Endothelial cell of umbilical vein (primary cell): ENCODE measurements at regions not wholly inside any gene's neighbourhood (a gene's known extent, or its start where the extent isn't known, plus 50 kb on each side); places are given as distances from the start of the nearest gene placed in this dataset.

Source experiments
- BruUV-seq: library from RNA; stranded (reverse); fragments of 400-500 nt; replicated peaks from 2 replicates; lab custom pipeline; 2021; lab: Mats Ljungman, UMichigan
- CTCF ChIA-PET: fragments of 300-600, 350-600 bp; sonication (Branson Sonifier 250); formaldehyde crosslinking; loops from one replicate; lab custom pipeline; 2021; ENCODE audit warnings: antibody characterized with exemption, inconsistent platforms; lab: Charles Lee
- POLR2A ChIA-PET: fragments of 300-600, 350-600 bp; sonication (Branson Sonifier 250); formaldehyde crosslinking; loops from one replicate; lab custom pipeline; 2021; ENCODE audit warnings: antibody characterized with exemption, inconsistent platforms; lab: Charles Lee
- DNase-seq: peaks from one replicate; pipeline ENCODE4 v3.0.0-alpha.2; 2011; ENCODE audit warnings: low read depth, low spot score
- FAIRE-seq: peaks from 2 replicates; lab custom pipeline; 2011; peaks lifted over from hg19 to GRCh38; lab: Jason Lieb, UNC
- H2AFZ ChIP-seq: 2 replicates; pipeline ENCODE4 v1.6.0; 2012; ENCODE audit warnings: low read depth, low read length, control low read depth, inconsistent platforms
- H3K27ac ChIP-seq: 2 replicates; pipeline ENCODE4 v1.5.1; 2011; ENCODE audit warnings: low read depth, mild to moderate bottlenecking, control low read depth, low read length, moderate library complexity; ENCODE audit not compliant: insufficient read depth
- H3K27me3 ChIP-seq, 2 experiments: 2 replicates each; pipeline versions ENCODE4 v1.6.0 to v1.6.1; 2011; ENCODE audit warnings: low read length in 2 of 2, mixed read lengths in 1 of 2; ENCODE audit not compliant: control insufficient read depth in 2 of 2, insufficient read depth in 2 of 2
- H3K36me3 ChIP-seq, 2 experiments: 2 replicates in 1 of 2; 3 replicates in 1 of 2; pipeline ENCODE4 v1.5.1; 2011; ENCODE audit warnings: low read length in 2 of 2, mild to moderate bottlenecking in 1 of 2, moderate library complexity in 1 of 2; ENCODE audit not compliant: control insufficient read depth in 2 of 2, insufficient read depth in 2 of 2; ENCODE audit errors: extremely low read depth in 1 of 2
- H3K4me1 ChIP-seq: 3 replicates; pipeline ENCODE4 v1.5.1; 2011; ENCODE audit warnings: mild to moderate bottlenecking, low read length; ENCODE audit not compliant: control insufficient read depth, insufficient read depth; ENCODE audit errors: extremely low read depth
- H3K4me2 ChIP-seq: 2 replicates; pipeline ENCODE4 v1.6.1; 2011; ENCODE audit warnings: low read length, control low read depth, mixed read lengths; ENCODE audit not compliant: insufficient read depth
- H3K4me3 ChIP-seq, 3 experiments: fragments of 200-600 bp in 1 of 3; sonication (generic), shearing (Covaris generic) in 1 of 3; replicated peaks in 1 of 3; 2 replicates each; pipeline ENCODE4 v1.5.1; 2011 to 2016; ENCODE audit warnings: control low read depth in 3 of 3, low read length in 3 of 3, mild to moderate bottlenecking in 2 of 3, inconsistent platforms in 1 of 3, low read depth in 1 of 3, moderate library complexity in 1 of 3; ENCODE audit not compliant: insufficient read depth in 1 of 3
- H3K79me2 ChIP-seq: 2 replicates; pipeline ENCODE4 v1.6.0; 2012; ENCODE audit warnings: low read length, inconsistent platforms; ENCODE audit not compliant: control insufficient read depth, insufficient read depth
- H3K9ac ChIP-seq: replicated peaks from 2 replicates; pipeline ENCODE3; 2011; ENCODE audit warnings: low read length, control low read depth; ENCODE audit not compliant: insufficient read depth; ENCODE audit errors: extremely low read depth
- H3K9me1 ChIP-seq: replicated peaks from 3 replicates; pipeline ENCODE4 v1.6.0; 2011; ENCODE audit warnings: mild to moderate bottlenecking, low read length; ENCODE audit not compliant: control insufficient read depth, insufficient read depth; ENCODE audit errors: extremely low read depth
- H3K9me3 ChIP-seq: replicated peaks from 2 replicates; pipeline ENCODE4 v1.5.1; 2012; ENCODE audit warnings: low read length, inconsistent platforms; ENCODE audit not compliant: control insufficient read depth, insufficient read depth
- H4K20me1 ChIP-seq: replicated peaks from 2 replicates; pipeline ENCODE3; 2011; ENCODE audit warnings: mild to moderate bottlenecking, low read length; ENCODE audit not compliant: control insufficient read depth, insufficient read depth; ENCODE audit errors: extremely low read depth
- EZH2 ChIP-seq: IDR thresholded peaks from 2 replicates; pipeline ENCODE4 v1.6.1; 2012; ENCODE audit warnings: borderline replicate concordance, low read depth, mild to moderate bottlenecking, moderate library complexity, low read length, inconsistent platforms; ENCODE audit not compliant: severe bottlenecking
- FOS ChIP-seq: IDR thresholded peaks from 2 replicates; pipeline ENCODE4 v1.6.1; 2011; ENCODE audit warnings: mild to moderate bottlenecking, low read length, moderate library complexity, borderline replicate concordance; ENCODE audit not compliant: insufficient read depth
- GATA2 ChIP-seq: IDR thresholded peaks from 2 replicates; pipeline ENCODE4 v1.7.0; 2011; ENCODE audit warnings: low read depth, mild to moderate bottlenecking, moderate library complexity, mixed read lengths, low read length; ENCODE audit not compliant: insufficient read length, insufficient read depth
- JUN ChIP-seq: IDR thresholded peaks from 2 replicates; pipeline ENCODE4 v1.6.1; 2011; ENCODE audit warnings: borderline replicate concordance, low read depth; ENCODE audit not compliant: insufficient read length, insufficient read depth
- MYC ChIP-seq: IDR thresholded peaks from one replicate; pipeline ENCODE4 v1.6.1; 2011; ENCODE audit warnings: mild to moderate bottlenecking, low read depth, low read length
- POLR2A ChIP-seq: IDR thresholded peaks from 2 replicates; pipeline ENCODE4 v1.6.1; 2012; ENCODE audit warnings: low read depth, mild to moderate bottlenecking, control low read depth, low read length
- POLR2AphosphoS5 ChIP-seq: IDR thresholded peaks from 2 replicates; pipeline ENCODE4 v1.6.1; 2012; ENCODE audit warnings: low read depth, mild to moderate bottlenecking, control low read depth, low read length, moderate library complexity; ENCODE audit not compliant: insufficient read depth
- dilution Hi-C: fragments of 300-500 bp; cut with MboI; formaldehyde crosslinking; loops from one replicate; pipeline ENCODE4 v1.15.0; 2019; ENCODE audit warnings: low sequenced_read_pairs; ENCODE audit not compliant: extremely low pct_ligation_motif_present
- intact Hi-C: fragments of 100-400 bp; cut with micrococcal nuclease; formaldehyde crosslinking; loops from one replicate; pipeline ENCODE4 v1.10.0; 2022
- TF ChIP-seq, protein P1 (sequence below): IDR thresholded peaks from 2 replicates; pipeline ENCODE4 v1.6.1; 2011; ENCODE audit not compliant: insufficient read depth, insufficient read length
- TF ChIP-seq, protein P2 (sequence below), 2 donors: IDR thresholded peaks; 1 replicate in 1 of 2; 2 replicates in 1 of 2; pipeline ENCODE4 v1.5.1; 2011; ENCODE audit warnings: low read length in 2 of 2, mild to moderate bottlenecking in 2 of 2, moderate library complexity in 2 of 2, control low read depth in 1 of 2, inconsistent platforms in 1 of 2, low read depth in 1 of 2; ENCODE audit not compliant: insufficient read depth in 1 of 2; ENCODE audit errors: extremely low read depth in 1 of 2

DNA sequence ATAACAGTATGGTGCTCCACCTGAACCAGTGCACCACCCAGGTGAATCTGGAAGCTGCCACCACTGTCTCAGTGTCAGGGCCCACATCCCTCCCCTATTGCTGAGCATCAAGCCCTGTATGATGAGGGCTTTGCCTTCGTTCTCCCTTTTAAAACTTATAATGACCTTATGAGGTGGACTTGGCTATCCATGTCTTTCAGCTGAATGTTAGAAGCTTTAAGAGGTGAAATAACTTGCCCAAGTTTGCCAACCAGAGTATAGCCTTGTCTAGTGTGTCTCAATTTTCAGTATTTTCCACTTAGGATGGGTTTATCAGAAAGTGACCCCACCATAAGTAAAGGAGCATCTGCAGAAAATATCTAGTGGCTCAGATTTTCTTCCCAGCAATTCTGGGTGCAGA, 87.8 kb downstream of the SHOX2 start:
- TF ChIP-seq, protein P1, sequence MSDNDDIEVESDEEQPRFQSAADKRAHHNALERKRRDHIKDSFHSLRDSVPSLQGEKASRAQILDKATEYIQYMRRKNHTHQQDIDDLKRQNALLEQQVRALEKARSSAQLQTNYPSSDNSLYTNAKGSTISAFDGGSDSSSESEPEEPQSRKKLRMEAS: no peak
- TF ChIP-seq POLR2A: no peak
- TF ChIP-seq EZH2: no peak
- no peak for TF ChIP-seq JUN
- TF ChIP-seq POLR2AphosphoS5: no peak
- no peak for TF ChIP-seq MYC
- TF ChIP-seq, protein P2, sequence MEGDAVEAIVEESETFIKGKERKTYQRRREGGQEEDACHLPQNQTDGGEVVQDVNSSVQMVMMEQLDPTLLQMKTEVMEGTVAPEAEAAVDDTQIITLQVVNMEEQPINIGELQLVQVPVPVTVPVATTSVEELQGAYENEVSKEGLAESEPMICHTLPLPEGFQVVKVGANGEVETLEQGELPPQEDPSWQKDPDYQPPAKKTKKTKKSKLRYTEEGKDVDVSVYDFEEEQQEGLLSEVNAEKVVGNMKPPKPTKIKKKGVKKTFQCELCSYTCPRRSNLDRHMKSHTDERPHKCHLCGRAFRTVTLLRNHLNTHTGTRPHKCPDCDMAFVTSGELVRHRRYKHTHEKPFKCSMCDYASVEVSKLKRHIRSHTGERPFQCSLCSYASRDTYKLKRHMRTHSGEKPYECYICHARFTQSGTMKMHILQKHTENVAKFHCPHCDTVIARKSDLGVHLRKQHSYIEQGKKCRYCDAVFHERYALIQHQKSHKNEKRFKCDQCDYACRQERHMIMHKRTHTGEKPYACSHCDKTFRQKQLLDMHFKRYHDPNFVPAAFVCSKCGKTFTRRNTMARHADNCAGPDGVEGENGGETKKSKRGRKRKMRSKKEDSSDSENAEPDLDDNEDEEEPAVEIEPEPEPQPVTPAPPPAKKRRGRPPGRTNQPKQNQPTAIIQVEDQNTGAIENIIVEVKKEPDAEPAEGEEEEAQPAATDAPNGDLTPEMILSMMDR (IDR thresholded peaks at IDR 0.05; ENCODE audit: extremely low read depth in 1 of 2, insufficient read depth in 1 of 2, low read depth in 1 of 2, low read length in 2 of 2): no peak
- no peak for TF ChIP-seq FOS
- no peak for TF ChIP-seq GATA2
- no peak overlapping the region for H3K4me3 ChIP-seq
- no peaks in the 10 kb centered on the region for H3K36me3 ChIP-seq
- H3K9ac ChIP-seq: no peak overlapping the region
- H3K4me2 ChIP-seq: no peak overlapping the region
- no peak overlapping the region for H3K27ac ChIP-seq
- no peaks in the 10 kb centered on the region for H4K20me1 ChIP-seq
- no peaks in the 10 kb centered on the region for H3K9me3 ChIP-seq
- H3K4me1 ChIP-seq: no peaks in the 10 kb centered on the region
- H3K27me3 ChIP-seq: no peaks in the 10 kb centered on the region
- BruUV-seq: no TSS peak
- POLR2A ChIA-PET: interaction anchor here (0.6 kb wide), 1 partner anchor 124 kb away, joined by 4 read pairs; no protein-coding TSS in a partner anchor
- no peak for DNase-seq
- no peak for FAIRE-seq
- CTCF ChIA-PET: no interaction called here
- H2AFZ ChIP-seq: no peak overlapping the region
- H3K79me2 ChIP-seq: no peaks in the 10 kb centered on the region
- dilution Hi-C loops (no loop called here), intact Hi-C loops (no loop called here)
- no peaks in the 10 kb centered on the region for H3K9me1 ChIP-seq
